ENCODE measurements at regions not wholly inside any gene's neighbourhood (a gene's known extent, or its start where the extent isn't known, plus 50 kb on each side); places are given as distances from the start of the nearest gene placed in this dataset.

DNA sequence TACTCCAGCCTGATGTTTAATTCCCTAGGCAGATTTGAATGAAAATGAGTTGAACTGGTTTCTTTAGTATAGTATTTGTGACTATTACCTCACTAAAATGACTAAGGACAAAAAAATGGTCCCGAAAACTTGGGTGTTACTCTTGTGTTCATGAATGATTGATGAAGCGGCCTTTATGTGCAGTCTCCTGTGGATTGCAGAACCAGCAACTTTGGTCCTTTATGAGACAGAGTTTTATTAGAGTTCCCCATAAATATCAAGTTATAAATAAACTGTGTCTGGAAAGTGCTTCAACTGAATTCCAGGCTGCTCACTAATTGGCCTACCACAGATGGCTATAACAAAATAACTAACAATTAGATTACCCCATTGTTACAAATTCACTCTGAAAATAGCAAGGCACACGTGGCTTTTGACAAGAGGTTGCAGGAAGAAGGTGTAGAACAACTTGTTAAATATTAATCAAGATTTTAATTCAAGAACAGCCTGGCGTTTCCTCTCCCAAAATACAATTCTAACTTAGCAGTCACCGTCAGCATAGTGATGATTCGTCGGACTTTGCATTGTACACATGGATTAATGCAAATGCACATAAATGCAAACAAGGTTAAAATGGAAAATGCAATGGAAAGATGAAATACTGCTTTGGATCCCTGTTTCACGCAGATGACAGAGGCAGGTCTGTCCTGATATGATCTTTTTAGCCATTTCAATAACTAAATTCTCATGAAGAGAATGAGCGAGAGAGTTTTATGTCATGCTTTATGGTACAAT, 567.3 kb upstream of the ZNF717 start:
- H3K9me3 ChIP-seq (ENCODE audit: control insufficient read depth, insufficient read depth, low read length): no peaks in the 10 kb centered on the region
- no peak overlapping the region for H3K4me3 ChIP-seq (ENCODE audit: low read length)
- no CpG with 5 or more reads among the region's 9 CpGs for WGBS (ENCODE audit: insufficient coverage, insufficient read length)
- H3K4me1 ChIP-seq (ENCODE audit: control insufficient read depth, insufficient read depth, low read length): peaks cover 3% of the 10 kb centered on the region; the same call in 1 of the 2 replicates
- H3K36me3 ChIP-seq (ENCODE audit: control insufficient read depth, insufficient read depth, low read length): no peaks in the 10 kb centered on the region
- no peaks in the 10 kb centered on the region for H3K27me3 ChIP-seq (ENCODE audit: control insufficient read depth, insufficient read depth, low read length)
- no peak for DNase-seq (ENCODE audit: low read depth, low spot score)
- no peak overlapping the region for H3K27ac ChIP-seq (ENCODE audit: low read length)

DNA sequence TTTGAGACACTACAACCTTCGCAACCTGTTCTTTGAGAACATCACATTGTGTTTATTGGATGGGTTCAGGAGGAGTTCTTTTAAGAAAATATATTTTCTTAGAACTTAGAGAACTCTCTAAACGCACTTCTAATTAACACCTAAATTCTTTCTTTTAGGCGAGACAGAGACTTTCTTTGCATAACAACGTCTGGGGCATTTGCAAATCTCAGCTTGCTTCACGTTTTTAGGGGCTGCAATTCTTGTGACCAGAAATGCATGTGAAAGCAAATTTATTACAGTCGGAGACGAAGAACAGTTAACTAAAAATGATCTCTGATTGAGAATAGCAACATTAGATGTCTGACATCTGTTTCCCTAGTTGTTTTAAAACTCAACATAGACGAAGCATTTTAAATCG, 568.3 kb upstream of the ZNF717 start:
- DNase-seq (ENCODE audit: low read depth, low spot score): no peak
- H3K4me3 ChIP-seq (ENCODE audit: low read length): no peak overlapping the region
- peaks cover 1% of the 10 kb centered on the region; the same call in 1 of the 2 replicates for H3K4me1 ChIP-seq (ENCODE audit: control insufficient read depth, insufficient read depth, low read length)
- no peaks in the 10 kb centered on the region for H3K36me3 ChIP-seq (ENCODE audit: control insufficient read depth, insufficient read depth, low read length)
- no CpG with 5 or more reads among the region's 9 CpGs for WGBS (ENCODE audit: insufficient coverage, insufficient read length)
- H3K27ac ChIP-seq (ENCODE audit: low read length): no peak overlapping the region
- H3K27me3 ChIP-seq (ENCODE audit: control insufficient read depth, insufficient read depth, low read length): no peaks in the 10 kb centered on the region
- no peaks in the 10 kb centered on the region for H3K9me3 ChIP-seq (ENCODE audit: control insufficient read depth, insufficient read depth, low read length)

DNA sequence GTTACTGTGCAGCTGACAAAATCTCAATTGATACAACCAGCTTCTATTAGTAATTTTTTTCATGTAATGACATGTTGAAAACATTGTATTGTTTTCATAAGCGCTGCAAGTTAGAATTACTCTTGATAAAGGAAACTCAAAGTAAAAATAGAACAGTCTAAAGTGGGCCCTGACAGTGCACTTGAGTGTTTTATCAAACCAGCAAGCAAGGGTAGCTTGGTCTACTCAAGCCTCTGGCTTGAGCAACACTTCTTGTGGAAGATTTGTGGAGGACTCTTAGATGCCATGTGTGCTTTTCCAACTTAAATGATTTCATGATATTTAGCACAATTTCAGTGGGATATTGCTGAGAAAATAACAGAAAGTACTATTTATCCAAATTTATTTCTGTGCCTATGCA, 575.7 kb upstream of the ZNF717 start:
- Histone ChIP-seq H3K9me3 (ENCODE audit: control insufficient read depth, insufficient read depth, low read length) (no peaks in the 10 kb centered on the region), H3K27me3 (ENCODE audit: control insufficient read depth, insufficient read depth, low read length) (no peaks in the 10 kb centered on the region), H3K36me3 (ENCODE audit: control insufficient read depth, insufficient read depth, low read length) (no peaks in the 10 kb centered on the region), H3K4me3 (ENCODE audit: low read length) (no peak overlapping the region), H3K27ac (ENCODE audit: low read length) (no peak overlapping the region), H3K4me1 (ENCODE audit: control insufficient read depth, insufficient read depth, low read length) (no peaks in the 10 kb centered on the region; the same call in 1 of the 2 replicates)
- no peak for DNase-seq (ENCODE audit: low read depth, low spot score)
- WGBS (ENCODE audit: insufficient coverage, insufficient read length): no CpG with 5 or more reads among the region's 1 CpG

DNA sequence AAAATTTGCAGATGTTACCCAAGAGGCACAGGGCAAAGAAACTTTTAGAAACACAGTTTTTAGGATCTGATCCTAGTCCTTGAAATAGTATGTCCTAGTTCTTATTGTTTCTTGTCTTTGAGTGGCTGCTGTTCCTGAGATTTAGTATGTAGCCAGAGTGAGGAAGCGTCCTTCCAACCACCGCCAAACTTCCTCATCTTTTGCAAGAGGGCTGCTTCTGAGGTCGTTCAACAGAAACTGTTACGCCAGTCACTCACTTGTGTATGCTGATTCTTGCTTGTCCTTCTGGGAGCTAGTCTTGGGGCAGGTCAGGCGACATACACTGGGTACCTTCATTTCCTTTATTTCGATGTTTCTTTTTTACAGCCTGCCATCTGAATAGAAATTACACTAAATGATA, 577.3 kb upstream of the ZNF717 start:
- Histone ChIP-seq H3K4me1 (ENCODE audit: control insufficient read depth, insufficient read depth, low read length) (no peaks in the 10 kb centered on the region; the same call in 1 of the 2 replicates), H3K4me3 (ENCODE audit: low read length) (no peak overlapping the region), H3K36me3 (ENCODE audit: control insufficient read depth, insufficient read depth, low read length) (no peaks in the 10 kb centered on the region), H3K9me3 (ENCODE audit: control insufficient read depth, insufficient read depth, low read length) (no peaks in the 10 kb centered on the region), H3K27me3 (ENCODE audit: control insufficient read depth, insufficient read depth, low read length) (no peaks in the 10 kb centered on the region), H3K27ac (ENCODE audit: low read length) (no peak overlapping the region)
- no peak for DNase-seq (ENCODE audit: low read depth, low spot score)
- no CpG with 5 or more reads among the region's 6 CpGs for WGBS (ENCODE audit: insufficient coverage, insufficient read length)

- Histone ChIP-seq H3K36me3 (ENCODE audit: control insufficient read depth, insufficient read depth, low read length) (no peaks in the 10 kb centered on the region), H3K4me3 (ENCODE audit: low read length) (no peak overlapping the region), H3K27me3 (ENCODE audit: control insufficient read depth, insufficient read depth, low read length) (no peaks in the 10 kb centered on the region), H3K27ac (ENCODE audit: low read length) (no peak overlapping the region), H3K4me1 (ENCODE audit: control insufficient read depth, insufficient read depth, low read length) (no peaks in the 10 kb centered on the region; the same call in 1 of the 2 replicates), H3K9me3 (ENCODE audit: control insufficient read depth, insufficient read depth, low read length) (no peaks in the 10 kb centered on the region)
- WGBS (ENCODE audit: insufficient coverage, insufficient read length): no CpG with 5 or more reads among the region's 3 CpGs
- DNase-seq (ENCODE audit: low read depth, low spot score): no peak
Measured at GRCh38 chr3:76365275-76365674, 579.9 kb upstream of the ZNF717 start.

GRCh38 chr3:76367281-76367680, 581.9 kb upstream of the ZNF717 start:
- no peak overlapping the region for H3K27ac ChIP-seq (ENCODE audit: low read length)
- H3K4me3 ChIP-seq (ENCODE audit: low read length): no peak overlapping the region
- H3K9me3 ChIP-seq (ENCODE audit: control insufficient read depth, insufficient read depth, low read length): no peaks in the 10 kb centered on the region
- WGBS (ENCODE audit: insufficient coverage, insufficient read length): no CpG with 5 or more reads among the region's 2 CpGs
- no peaks in the 10 kb centered on the region for H3K27me3 ChIP-seq (ENCODE audit: control insufficient read depth, insufficient read depth, low read length)
- no peak for DNase-seq (ENCODE audit: low read depth, low spot score)
- H3K4me1 ChIP-seq (ENCODE audit: control insufficient read depth, insufficient read depth, low read length): no peaks in the 10 kb centered on the region; the same call in 1 of the 2 replicates
- H3K36me3 ChIP-seq (ENCODE audit: control insufficient read depth, insufficient read depth, low read length): no peaks in the 10 kb centered on the region

- Histone ChIP-seq H3K36me3 (ENCODE audit: control insufficient read depth, insufficient read depth, low read length) (no peaks in the 10 kb centered on the region), H3K4me1 (ENCODE audit: control insufficient read depth, insufficient read depth, low read length) (no peaks in the 10 kb centered on the region; the same call in 1 of the 2 replicates), H3K4me3 (ENCODE audit: low read length) (no peak overlapping the region), H3K27me3 (ENCODE audit: control insufficient read depth, insufficient read depth, low read length) (no peaks in the 10 kb centered on the region), H3K9me3 (ENCODE audit: control insufficient read depth, insufficient read depth, low read length) (no peaks in the 10 kb centered on the region), H3K27ac (ENCODE audit: low read length) (no peak overlapping the region)
- no peak for DNase-seq (ENCODE audit: low read depth, low spot score)
- no CpG with 5 or more reads among the region's 5 CpGs for WGBS (ENCODE audit: insufficient coverage, insufficient read length)
Measured at GRCh38 chr3:76369170-76369569, 583.8 kb upstream of the ZNF717 start.

DNA sequence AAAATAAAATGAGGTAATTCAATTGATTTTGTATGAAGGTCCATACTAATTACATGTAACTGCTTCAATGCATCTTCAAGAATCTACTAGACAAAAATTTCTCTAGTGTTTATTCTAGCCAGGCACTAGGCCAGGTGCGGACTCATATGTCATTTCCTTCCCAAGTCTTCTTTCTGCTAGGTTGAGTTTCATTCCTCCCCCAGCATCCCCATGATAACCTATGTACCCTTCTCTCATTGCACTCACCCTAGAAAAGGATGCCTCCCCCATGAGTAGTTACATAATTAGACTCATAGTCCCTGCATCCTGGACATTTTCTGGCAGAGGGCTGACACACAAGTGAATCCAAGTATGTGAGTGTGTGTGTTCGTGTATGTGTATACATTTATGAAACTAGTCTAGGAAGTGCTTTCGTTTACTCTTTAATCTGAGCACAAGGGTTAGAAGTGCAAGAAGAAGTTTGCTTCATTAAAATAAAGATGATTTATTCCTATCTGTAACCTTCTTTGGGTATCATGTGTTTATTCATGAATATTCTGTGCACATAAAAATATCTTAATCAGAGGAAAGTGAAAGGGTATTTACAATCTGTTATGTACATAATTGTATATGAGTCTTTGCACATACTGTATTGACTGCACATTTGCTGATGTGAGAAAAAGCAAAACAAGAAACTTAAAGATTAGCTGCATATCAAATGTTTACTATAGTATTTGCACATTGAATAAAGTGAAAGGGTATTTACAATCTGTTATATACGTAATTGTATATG, 585.6 kb upstream of the ZNF717 start:
- H3K27ac ChIP-seq (ENCODE audit: low read length): no peak overlapping the region
- H3K9me3 ChIP-seq (ENCODE audit: control insufficient read depth, insufficient read depth, low read length): no peaks in the 10 kb centered on the region
- H3K27me3 ChIP-seq (ENCODE audit: control insufficient read depth, insufficient read depth, low read length): no peaks in the 10 kb centered on the region
- WGBS (ENCODE audit: insufficient coverage, insufficient read length): no CpG with 5 or more reads among the region's 4 CpGs
- DNase-seq (ENCODE audit: low read depth, low spot score): no peak
- no peaks in the 10 kb centered on the region for H3K4me1 ChIP-seq (ENCODE audit: control insufficient read depth, insufficient read depth, low read length)
- no peaks in the 10 kb centered on the region for H3K36me3 ChIP-seq (ENCODE audit: control insufficient read depth, insufficient read depth, low read length)
- no peak overlapping the region for H3K4me3 ChIP-seq (ENCODE audit: low read length)

GRCh38 chr3:76372497-76372896, 587.1 kb upstream of the ZNF717 start:
- Histone ChIP-seq H3K9me3 (ENCODE audit: control insufficient read depth, insufficient read depth, low read length) (no peaks in the 10 kb centered on the region), H3K36me3 (ENCODE audit: control insufficient read depth, insufficient read depth, low read length) (no peaks in the 10 kb centered on the region), H3K27ac (ENCODE audit: low read length) (no peak overlapping the region), H3K4me1 (ENCODE audit: control insufficient read depth, insufficient read depth, low read length) (no peaks in the 10 kb centered on the region), H3K27me3 (ENCODE audit: control insufficient read depth, insufficient read depth, low read length) (no peaks in the 10 kb centered on the region), H3K4me3 (ENCODE audit: low read length) (no peak overlapping the region)
- WGBS (ENCODE audit: insufficient coverage, insufficient read length): no CpG with 5 or more reads among the region's 2 CpGs
- no peak for DNase-seq (ENCODE audit: low read depth, low spot score)

DNA sequence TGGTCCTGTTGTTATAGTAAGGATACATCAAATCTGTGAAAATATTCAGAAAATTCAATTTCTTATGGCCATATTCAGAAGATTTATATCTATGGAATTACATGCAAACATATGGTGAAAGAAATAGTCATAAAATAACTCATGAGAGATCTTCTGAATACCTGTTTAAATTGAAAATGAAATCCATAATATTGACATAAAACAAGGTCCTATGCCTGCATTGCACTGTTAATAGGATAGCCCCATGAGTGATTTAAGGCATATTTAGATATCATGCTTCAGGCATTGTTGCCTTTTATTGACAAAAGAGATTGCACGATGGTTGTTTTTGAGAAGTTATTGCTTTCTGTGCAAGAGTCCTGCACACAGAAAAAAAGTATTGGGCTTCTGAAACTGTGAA, 591.7 kb upstream of the ZNF717 start:
- DNase-seq (ENCODE audit: low read depth, low spot score): no peak
- no CpG with 5 or more reads among the region's 1 CpG for WGBS (ENCODE audit: insufficient coverage, insufficient read length)
- Histone ChIP-seq H3K36me3 (ENCODE audit: control insufficient read depth, insufficient read depth, low read length) (no peaks in the 10 kb centered on the region), H3K27ac (ENCODE audit: low read length) (no peak overlapping the region), H3K9me3 (ENCODE audit: control insufficient read depth, insufficient read depth, low read length) (no peaks in the 10 kb centered on the region), H3K27me3 (ENCODE audit: control insufficient read depth, insufficient read depth, low read length) (no peaks in the 10 kb centered on the region), H3K4me3 (ENCODE audit: low read length) (no peak overlapping the region), H3K4me1 (ENCODE audit: control insufficient read depth, insufficient read depth, low read length) (no peaks in the 10 kb centered on the region)
